Fibroblast of pulmonary artery (primary cell): ENCODE measurements at regions not wholly inside any gene's neighbourhood (a gene's known extent, or its start where the extent isn't known, plus 50 kb on each side); places are given as distances from the start of the nearest gene placed in this dataset.

Experiments
- DNase-seq: peaks from one replicate; pipeline ENCODE4 v3.0.0-alpha.2; 2010; ENCODE audit warnings: low read depth
- H3K4me3 ChIP-seq: replicated peaks from 2 replicates; pipeline ENCODE4 v1.5.1; 2011; ENCODE audit warnings: low read depth, mild to moderate bottlenecking, control low read depth, low read length, moderate library complexity
- TF ChIP-seq, protein P1 (sequence below): IDR thresholded peaks from 2 replicates; pipeline ENCODE4 v1.5.1; 2011; ENCODE audit warnings: mild to moderate bottlenecking, control low read depth, low read length, inconsistent platforms; ENCODE audit errors: missing control alignments

DNA sequence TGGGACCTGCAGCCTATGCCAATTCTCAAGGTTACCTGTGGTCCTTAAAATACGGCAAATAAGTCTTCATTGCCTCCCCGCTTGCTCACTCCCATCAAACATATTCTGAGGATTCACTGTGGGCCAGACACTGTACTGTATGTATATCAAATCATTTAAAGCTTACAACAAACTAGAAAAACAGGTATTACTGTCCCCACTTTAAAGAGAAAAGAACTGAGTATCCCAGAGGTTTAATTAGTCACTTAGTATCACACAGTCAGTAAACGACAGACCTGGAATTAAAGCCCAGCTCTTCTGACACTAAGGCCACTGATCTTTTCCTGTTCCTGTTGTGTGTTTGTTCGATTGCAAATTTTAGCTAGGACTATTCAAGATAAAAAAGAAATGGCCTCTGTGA, 248.2 kb downstream of the ACTL7B start:
- no peak overlapping the region for H3K4me3 ChIP-seq
- TF ChIP-seq, protein P1, sequence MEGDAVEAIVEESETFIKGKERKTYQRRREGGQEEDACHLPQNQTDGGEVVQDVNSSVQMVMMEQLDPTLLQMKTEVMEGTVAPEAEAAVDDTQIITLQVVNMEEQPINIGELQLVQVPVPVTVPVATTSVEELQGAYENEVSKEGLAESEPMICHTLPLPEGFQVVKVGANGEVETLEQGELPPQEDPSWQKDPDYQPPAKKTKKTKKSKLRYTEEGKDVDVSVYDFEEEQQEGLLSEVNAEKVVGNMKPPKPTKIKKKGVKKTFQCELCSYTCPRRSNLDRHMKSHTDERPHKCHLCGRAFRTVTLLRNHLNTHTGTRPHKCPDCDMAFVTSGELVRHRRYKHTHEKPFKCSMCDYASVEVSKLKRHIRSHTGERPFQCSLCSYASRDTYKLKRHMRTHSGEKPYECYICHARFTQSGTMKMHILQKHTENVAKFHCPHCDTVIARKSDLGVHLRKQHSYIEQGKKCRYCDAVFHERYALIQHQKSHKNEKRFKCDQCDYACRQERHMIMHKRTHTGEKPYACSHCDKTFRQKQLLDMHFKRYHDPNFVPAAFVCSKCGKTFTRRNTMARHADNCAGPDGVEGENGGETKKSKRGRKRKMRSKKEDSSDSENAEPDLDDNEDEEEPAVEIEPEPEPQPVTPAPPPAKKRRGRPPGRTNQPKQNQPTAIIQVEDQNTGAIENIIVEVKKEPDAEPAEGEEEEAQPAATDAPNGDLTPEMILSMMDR = no peak
- DNase-seq = no peak

GRCh38 chr9:108606401-108606800, 249.4 kb downstream of the ACTL7B start:
- DNase-seq = no peak
- no peak overlapping the region for H3K4me3 ChIP-seq
- TF ChIP-seq, protein P1 = no peak

GRCh38 chr9:108603141-108603540, 252.6 kb downstream of the ACTL7B start:
- TF ChIP-seq, protein P1 = no peak
- no peak overlapping the region for H3K4me3 ChIP-seq
- no peak for DNase-seq

- DNase-seq = no peak
- H3K4me3 ChIP-seq = no peak overlapping the region
- TF ChIP-seq, protein P1 = no peak
Measured at GRCh38 chr9:108600896-108601295, 254.9 kb downstream of the ACTL7B start.

- TF ChIP-seq, protein P1 = no peak
- no peak for DNase-seq
- H3K4me3 ChIP-seq = no peak overlapping the region
Measured at GRCh38 chr9:108599571-108599970, 256.2 kb downstream of the ACTL7B start.

GRCh38 chr9:108591121-108591520, 264.7 kb downstream of the ACTL7B start:
- TF ChIP-seq, protein P1 = no peak
- H3K4me3 ChIP-seq = no peak overlapping the region

DNA sequence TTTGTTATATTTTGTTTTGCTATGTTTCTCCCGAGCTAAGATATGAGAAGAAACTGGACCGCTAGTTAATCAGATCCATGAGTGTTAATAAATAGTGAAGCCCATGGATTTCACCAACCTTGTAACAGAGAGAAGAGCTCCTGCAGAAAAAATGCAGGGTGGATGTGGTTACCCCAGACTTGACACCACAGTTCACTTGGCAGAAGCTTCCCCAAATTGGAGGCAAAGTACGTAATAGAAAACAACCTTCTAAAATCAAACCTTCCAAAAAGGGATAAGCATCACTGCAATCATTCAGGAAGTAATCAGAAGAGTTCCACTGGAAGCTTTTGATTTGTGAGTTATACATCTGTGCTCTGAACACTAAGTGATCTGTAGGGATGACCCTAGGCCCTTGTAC, 267.5 kb downstream of the ACTL7B start:
- H3K4me3 ChIP-seq = no peak overlapping the region
- TF ChIP-seq, protein P1 = no peak
- no peak for DNase-seq

More at GRCh38 chr9:108591121-108591520, 264.7 kb downstream of the ACTL7B start:
- no peak for DNase-seq
